ENCODE measurements at regions not wholly inside any gene's neighbourhood (a gene's known extent, or its start where the extent isn't known, plus 50 kb on each side); places are given as distances from the start of the nearest gene placed in this dataset.
A peak's percentile ranks its signal among the peaks of the same experiment; 100 is the strongest.

DNA sequence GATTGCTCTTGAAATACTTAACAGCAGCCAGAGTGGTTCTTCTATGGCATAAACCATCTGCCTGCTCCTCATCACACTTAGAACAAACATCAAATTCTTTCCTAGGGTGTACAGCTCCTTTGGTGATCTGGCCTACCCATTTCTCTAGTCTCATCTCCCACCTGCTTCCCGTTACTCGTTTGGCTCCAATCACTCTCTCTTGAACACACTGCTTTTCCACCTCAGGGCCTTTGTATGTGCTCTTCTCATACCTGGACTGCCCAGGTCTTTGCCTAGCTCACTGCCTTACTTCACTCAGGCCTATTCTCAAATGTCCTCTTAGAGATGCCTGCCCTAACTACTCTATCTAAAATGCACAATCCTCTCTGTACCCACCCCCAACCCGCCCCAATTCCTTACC lies 100.5 kb downstream of the KCNRG start:
- Mint-ChIP-seq H3K4me3 (ENCODE audit: unreplicated experiment) (no peak overlapping the region), H3K36me3 (ENCODE audit: low read depth, unreplicated experiment) (no peaks in the 10 kb centered on the region), H3K4me1 (ENCODE audit: low read depth, unreplicated experiment) (peaks cover 2% of the 10 kb centered on the region), H3K9me3 (ENCODE audit: unreplicated experiment) (no peaks in the 10 kb centered on the region), H3K27me3 (ENCODE audit: low read depth, unreplicated experiment) (no peaks in the 10 kb centered on the region), H3K27ac (ENCODE audit: unreplicated experiment) (no peak overlapping the region)
- TF ChIP-seq, protein P1, sequence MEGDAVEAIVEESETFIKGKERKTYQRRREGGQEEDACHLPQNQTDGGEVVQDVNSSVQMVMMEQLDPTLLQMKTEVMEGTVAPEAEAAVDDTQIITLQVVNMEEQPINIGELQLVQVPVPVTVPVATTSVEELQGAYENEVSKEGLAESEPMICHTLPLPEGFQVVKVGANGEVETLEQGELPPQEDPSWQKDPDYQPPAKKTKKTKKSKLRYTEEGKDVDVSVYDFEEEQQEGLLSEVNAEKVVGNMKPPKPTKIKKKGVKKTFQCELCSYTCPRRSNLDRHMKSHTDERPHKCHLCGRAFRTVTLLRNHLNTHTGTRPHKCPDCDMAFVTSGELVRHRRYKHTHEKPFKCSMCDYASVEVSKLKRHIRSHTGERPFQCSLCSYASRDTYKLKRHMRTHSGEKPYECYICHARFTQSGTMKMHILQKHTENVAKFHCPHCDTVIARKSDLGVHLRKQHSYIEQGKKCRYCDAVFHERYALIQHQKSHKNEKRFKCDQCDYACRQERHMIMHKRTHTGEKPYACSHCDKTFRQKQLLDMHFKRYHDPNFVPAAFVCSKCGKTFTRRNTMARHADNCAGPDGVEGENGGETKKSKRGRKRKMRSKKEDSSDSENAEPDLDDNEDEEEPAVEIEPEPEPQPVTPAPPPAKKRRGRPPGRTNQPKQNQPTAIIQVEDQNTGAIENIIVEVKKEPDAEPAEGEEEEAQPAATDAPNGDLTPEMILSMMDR (IDR thresholded peaks at IDR 0.05; ENCODE audit: insufficient read depth, low read depth, low read length), result no peak
- no peak for TF ChIP-seq EZH2 (IDR thresholded peaks at IDR 0.05; ENCODE audit: insufficient read depth, low read length)
- Histone ChIP-seq H3K4me3 (ENCODE audit: insufficient read depth, low read depth, low read length) (no peak overlapping the region), H2AFZ (ENCODE audit: low read depth, low read length) (no peak overlapping the region), H3K4me2 (ENCODE audit: low read length) (no peak overlapping the region), H3K9me3 (ENCODE audit: insufficient read depth, low read depth, low read length) (no peaks in the 10 kb centered on the region), H3K36me3 (ENCODE audit: insufficient read depth, low read length) (no peaks in the 10 kb centered on the region), H3K9ac (ENCODE audit: low read length) (no peak overlapping the region), H3K4me1 (ENCODE audit: insufficient read depth, low read length) (no peaks in the 10 kb centered on the region), H4K20me1 (ENCODE audit: insufficient read depth, low read length) (peaks cover 12% of the 10 kb centered on the region), H3K27me3 (ENCODE audit: insufficient read depth, low read length) (no peaks in the 10 kb centered on the region), H3K79me2 (ENCODE audit: insufficient read depth, low read length) (peaks cover 47% of the 10 kb centered on the region), H3K27ac (ENCODE audit: low read depth, low read length) (no peak overlapping the region)
- FAIRE-seq (no peak), DNase-seq (ENCODE audit: low read depth) (no peak)

DNA sequence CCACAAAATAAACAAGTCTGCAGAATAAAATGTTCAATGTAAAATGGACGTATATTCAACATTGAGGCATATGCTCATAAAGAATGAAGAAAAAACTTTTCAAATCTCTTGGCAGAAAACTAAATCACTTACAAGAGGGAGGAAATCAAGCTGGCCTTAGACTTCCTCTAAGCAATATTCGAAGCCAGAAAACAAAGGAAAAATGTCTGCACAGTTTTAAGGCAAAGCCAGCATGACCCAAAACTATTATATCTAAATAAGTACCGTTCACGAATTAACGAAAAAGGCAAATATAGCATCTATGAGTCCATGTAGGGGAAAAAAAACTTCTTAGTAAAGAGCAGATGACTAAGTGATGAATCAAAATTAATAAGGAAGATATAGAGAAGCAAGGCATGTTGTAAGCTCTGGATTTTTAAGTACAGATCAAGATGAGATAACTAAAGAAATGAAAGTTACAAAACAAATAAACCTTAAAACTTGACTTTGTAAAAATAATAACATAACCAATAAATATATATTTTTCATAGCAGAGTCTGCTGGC lies 101.3 kb downstream of the KCNRG start:
- Histone ChIP-seq H3K27me3 (ENCODE audit: insufficient read depth, low read length) (no peaks in the 10 kb centered on the region), H3K27ac (ENCODE audit: low read depth, low read length) (no peak overlapping the region), H3K79me2 (ENCODE audit: insufficient read depth, low read length) (peaks cover 54% of the 10 kb centered on the region), H3K9me3 (ENCODE audit: insufficient read depth, low read depth, low read length) (no peaks in the 10 kb centered on the region), H3K9ac (ENCODE audit: low read length) (no peak overlapping the region), H3K4me3 (ENCODE audit: insufficient read depth, low read depth, low read length) (no peak overlapping the region), H2AFZ (ENCODE audit: low read depth, low read length) (no peak overlapping the region), H4K20me1 (ENCODE audit: insufficient read depth, low read length) (peaks cover 12% of the 10 kb centered on the region), H3K4me1 (ENCODE audit: insufficient read depth, low read length) (no peaks in the 10 kb centered on the region), H3K4me2 (ENCODE audit: low read length) (peak overlapping the region; percentile 29), H3K36me3 (ENCODE audit: insufficient read depth, low read length) (no peaks in the 10 kb centered on the region)
- H3K4me3 Mint-ChIP-seq (ENCODE audit: unreplicated experiment), result no peak overlapping the region
- no peak overlapping the region for H3K27ac Mint-ChIP-seq (ENCODE audit: unreplicated experiment)
- no peak for DNase-seq (ENCODE audit: low read depth)
- H3K27me3 Mint-ChIP-seq (ENCODE audit: low read depth, unreplicated experiment), result no peaks in the 10 kb centered on the region
- FAIRE-seq, result no peak
- H3K4me1 Mint-ChIP-seq (ENCODE audit: low read depth, unreplicated experiment), result peaks cover 2% of the 10 kb centered on the region
- H3K36me3 Mint-ChIP-seq (ENCODE audit: low read depth, unreplicated experiment), result no peaks in the 10 kb centered on the region
- no peaks in the 10 kb centered on the region for H3K9me3 Mint-ChIP-seq (ENCODE audit: unreplicated experiment)
- no peak for TF ChIP-seq EZH2 (IDR thresholded peaks at IDR 0.05; ENCODE audit: insufficient read depth, low read length)
- TF ChIP-seq, protein P1 (IDR thresholded peaks at IDR 0.05; ENCODE audit: insufficient read depth, low read depth, low read length), result no peak

DNA sequence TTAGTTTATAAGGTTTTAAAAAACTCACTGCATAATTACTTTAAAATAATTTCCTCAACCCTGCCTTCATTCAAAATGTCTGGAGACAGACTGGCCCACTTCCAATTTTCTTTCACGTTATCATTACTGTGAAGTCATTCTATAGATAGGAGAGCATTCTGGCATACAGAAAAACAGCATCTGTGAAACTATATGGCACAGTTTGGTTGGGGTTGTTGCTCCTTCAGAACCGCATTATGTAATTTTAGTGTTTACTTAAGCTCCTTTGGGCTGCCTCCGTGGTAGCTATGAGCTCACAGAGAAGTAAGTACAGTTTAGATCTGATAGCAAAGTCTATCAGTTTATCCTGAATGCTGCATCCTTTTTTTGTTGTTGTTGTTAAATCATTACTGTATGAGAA lies 104.3 kb downstream of the KCNRG start:
- no peak overlapping the region for H3K27ac Mint-ChIP-seq (ENCODE audit: unreplicated experiment)
- H2AFZ ChIP-seq (ENCODE audit: low read depth, low read length), result no peak overlapping the region
- no peak overlapping the region for H3K4me2 ChIP-seq (ENCODE audit: low read length)
- TF ChIP-seq, protein P1 (IDR thresholded peaks at IDR 0.05; ENCODE audit: insufficient read depth, low read depth, low read length), result no peak
- no peak for TF ChIP-seq EZH2 (IDR thresholded peaks at IDR 0.05; ENCODE audit: insufficient read depth, low read length)
- peaks cover 19% of the 10 kb centered on the region for H3K4me1 Mint-ChIP-seq (ENCODE audit: low read depth, unreplicated experiment)
- H3K36me3 ChIP-seq (ENCODE audit: insufficient read depth, low read length), result no peaks in the 10 kb centered on the region
- no peak overlapping the region for H3K4me3 ChIP-seq (ENCODE audit: insufficient read depth, low read depth, low read length)
- H3K36me3 Mint-ChIP-seq (ENCODE audit: low read depth, unreplicated experiment), result peaks cover 2% of the 10 kb centered on the region
- no peak overlapping the region for H3K27ac ChIP-seq (ENCODE audit: low read depth, low read length)
- no peaks in the 10 kb centered on the region for H3K27me3 ChIP-seq (ENCODE audit: insufficient read depth, low read length)
- H3K79me2 ChIP-seq (ENCODE audit: insufficient read depth, low read length), result peaks cover 56% of the 10 kb centered on the region
- peaks cover 8% of the 10 kb centered on the region for H3K4me1 ChIP-seq (ENCODE audit: insufficient read depth, low read length)
- no peaks in the 10 kb centered on the region for H3K9me3 ChIP-seq (ENCODE audit: insufficient read depth, low read depth, low read length)
- no peak overlapping the region for H3K4me3 Mint-ChIP-seq (ENCODE audit: unreplicated experiment)
- no peaks in the 10 kb centered on the region for H3K27me3 Mint-ChIP-seq (ENCODE audit: low read depth, unreplicated experiment)
- no peak overlapping the region for H3K9ac ChIP-seq (ENCODE audit: low read length)
- peaks cover 19% of the 10 kb centered on the region for H4K20me1 ChIP-seq (ENCODE audit: insufficient read depth, low read length)
- H3K9me3 Mint-ChIP-seq (ENCODE audit: unreplicated experiment), result no peaks in the 10 kb centered on the region
- FAIRE-seq (no peak), DNase-seq (ENCODE audit: low read depth) (no peak)

Measured in astrocyte (in vitro differentiated cells and primary cell).